Astrocyte (in vitro differentiated cells and primary cell): ENCODE measurements at regions not wholly inside any gene's neighbourhood (a gene's known extent, or its start where the extent isn't known, plus 50 kb on each side); places are given as distances from the start of the nearest gene placed in this dataset.

Experiments used
- DNase-seq: peaks from one replicate; pipeline ENCODE4 v3.0.0-alpha.2; 2010; ENCODE audit warnings: low read depth
- FAIRE-seq: peaks from 2 replicates; lab custom pipeline; 2011; peaks lifted over from hg19 to GRCh38; lab: Jason Lieb, UNC
- H2AFZ ChIP-seq: 2 replicates; pipeline ENCODE4 v1.6.0; 2012; ENCODE audit warnings: low read depth, low read length, inconsistent platforms
- H3K27ac ChIP-seq: 2 replicates; pipeline ENCODE4 v1.5.1; 2011; ENCODE audit warnings: low read depth, low read length, inconsistent platforms
- H3K27me3 ChIP-seq: 2 replicates; pipeline ENCODE4 v1.6.0; 2011; ENCODE audit warnings: low read length, inconsistent platforms; ENCODE audit not compliant: insufficient read depth
- H3K36me3 ChIP-seq: 2 replicates; pipeline ENCODE4 v1.5.1; 2011; ENCODE audit warnings: low read length, inconsistent platforms; ENCODE audit not compliant: insufficient read depth
- H3K4me1 ChIP-seq: 2 replicates; pipeline ENCODE4 v1.5.1; 2011; ENCODE audit warnings: low read length, inconsistent platforms; ENCODE audit not compliant: insufficient read depth
- H3K4me2 ChIP-seq: 2 replicates; pipeline ENCODE4 v1.6.0; 2012; ENCODE audit warnings: low read length, inconsistent platforms
- H3K4me3 ChIP-seq: 2 replicates; pipeline ENCODE4 v1.5.1; 2011; ENCODE audit warnings: low read depth, mild to moderate bottlenecking, low read length, inconsistent platforms; ENCODE audit not compliant: insufficient read depth
- H3K79me2 ChIP-seq: 2 replicates; pipeline ENCODE4 v1.6.0; 2012; ENCODE audit warnings: mild to moderate bottlenecking, low read length, inconsistent platforms; ENCODE audit not compliant: insufficient read depth
- H3K9ac ChIP-seq: 2 replicates; pipeline ENCODE4 v1.6.0; 2012; ENCODE audit warnings: mild to moderate bottlenecking, low read length, inconsistent platforms
- H3K9me3 ChIP-seq: 2 replicates; pipeline ENCODE4 v1.5.1; 2012; ENCODE audit warnings: low read depth, mild to moderate bottlenecking, low read length, inconsistent platforms; ENCODE audit not compliant: insufficient read depth
- H4K20me1 ChIP-seq: 2 replicates; pipeline ENCODE4 v1.6.0; 2012; ENCODE audit warnings: low read length, inconsistent platforms; ENCODE audit not compliant: insufficient read depth
- H3K27ac Mint-ChIP-seq: one replicate; pipeline ENCODE4 v1.8.0; 2021; ENCODE audit warnings: mild to moderate bottlenecking, mixed read lengths; ENCODE audit not compliant: unreplicated experiment
- H3K27me3 Mint-ChIP-seq: one replicate; pipeline ENCODE4 v1.8.0; 2021; ENCODE audit warnings: low read depth, mixed read lengths; ENCODE audit not compliant: unreplicated experiment
- H3K36me3 Mint-ChIP-seq: one replicate; pipeline ENCODE4 v1.8.0; 2021; ENCODE audit warnings: low read depth, mixed read lengths; ENCODE audit not compliant: unreplicated experiment
- H3K4me1 Mint-ChIP-seq: one replicate; pipeline ENCODE4 v1.8.0; 2021; ENCODE audit warnings: low read depth, mixed read lengths; ENCODE audit not compliant: unreplicated experiment
- H3K4me3 Mint-ChIP-seq: one replicate; pipeline ENCODE4 v1.8.0; 2021; ENCODE audit warnings: mild to moderate bottlenecking, moderate library complexity, mixed read lengths; ENCODE audit not compliant: unreplicated experiment
- H3K9me3 Mint-ChIP-seq: one replicate; pipeline ENCODE4 v1.8.0; 2021; ENCODE audit warnings: mild to moderate bottlenecking, mixed read lengths; ENCODE audit not compliant: unreplicated experiment
- EZH2 ChIP-seq: IDR thresholded peaks from 2 replicates; pipeline ENCODE4 v1.6.1; 2012; ENCODE audit warnings: mild to moderate bottlenecking, low read length, inconsistent platforms; ENCODE audit not compliant: insufficient read depth
- TF ChIP-seq, protein P1 (sequence below): IDR thresholded peaks from 2 replicates; pipeline ENCODE4 v1.5.1; 2011; ENCODE audit warnings: low read depth, mild to moderate bottlenecking, inconsistent platforms, low read length, moderate library complexity; ENCODE audit not compliant: insufficient read depth

DNA sequence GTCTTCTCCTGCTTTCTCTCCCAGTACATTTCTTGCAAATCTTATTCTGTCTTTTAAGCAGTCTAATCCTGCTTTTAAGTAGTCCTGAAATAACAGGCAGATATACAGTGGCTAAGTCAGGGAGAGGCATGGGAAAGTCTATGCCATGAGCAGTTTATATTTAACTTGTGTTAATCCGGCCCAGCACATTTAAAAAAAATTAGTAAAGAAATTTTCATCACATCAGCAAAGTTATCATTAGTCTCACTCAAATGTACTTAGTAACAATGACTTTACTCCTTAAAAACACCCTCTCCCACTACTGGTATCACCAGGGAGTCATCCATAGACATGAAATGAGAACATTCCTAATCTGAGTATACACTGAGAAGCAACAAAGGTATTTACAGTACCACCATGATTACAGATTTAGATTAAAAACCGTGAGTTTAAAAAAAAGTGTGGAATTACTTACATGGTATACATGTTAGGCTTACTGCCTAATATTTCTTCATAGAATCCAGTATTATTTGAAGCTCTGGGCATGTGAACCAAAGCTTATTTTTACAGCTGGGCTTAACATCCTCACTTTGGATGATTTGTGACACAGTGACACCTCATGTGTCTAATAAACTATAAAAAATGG lies 75.9 kb upstream of the DAB2 start:
- H4K20me1 ChIP-seq, result no peaks in the 10 kb centered on the region
- H3K4me2 ChIP-seq, result no peak overlapping the region
- H3K27me3 ChIP-seq, result no peaks in the 10 kb centered on the region
- Mint-ChIP-seq H3K36me3 (no peaks in the 10 kb centered on the region), H3K9me3 (no peaks in the 10 kb centered on the region), H3K4me1 (peaks cover 31% of the 10 kb centered on the region), H3K27me3 (no peaks in the 10 kb centered on the region), H3K27ac (peak overlapping the region; percentile 84), H3K4me3 (no peak overlapping the region)
- peak overlapping the region; percentile 79 for H3K27ac ChIP-seq
- TF ChIP-seq, protein P1, sequence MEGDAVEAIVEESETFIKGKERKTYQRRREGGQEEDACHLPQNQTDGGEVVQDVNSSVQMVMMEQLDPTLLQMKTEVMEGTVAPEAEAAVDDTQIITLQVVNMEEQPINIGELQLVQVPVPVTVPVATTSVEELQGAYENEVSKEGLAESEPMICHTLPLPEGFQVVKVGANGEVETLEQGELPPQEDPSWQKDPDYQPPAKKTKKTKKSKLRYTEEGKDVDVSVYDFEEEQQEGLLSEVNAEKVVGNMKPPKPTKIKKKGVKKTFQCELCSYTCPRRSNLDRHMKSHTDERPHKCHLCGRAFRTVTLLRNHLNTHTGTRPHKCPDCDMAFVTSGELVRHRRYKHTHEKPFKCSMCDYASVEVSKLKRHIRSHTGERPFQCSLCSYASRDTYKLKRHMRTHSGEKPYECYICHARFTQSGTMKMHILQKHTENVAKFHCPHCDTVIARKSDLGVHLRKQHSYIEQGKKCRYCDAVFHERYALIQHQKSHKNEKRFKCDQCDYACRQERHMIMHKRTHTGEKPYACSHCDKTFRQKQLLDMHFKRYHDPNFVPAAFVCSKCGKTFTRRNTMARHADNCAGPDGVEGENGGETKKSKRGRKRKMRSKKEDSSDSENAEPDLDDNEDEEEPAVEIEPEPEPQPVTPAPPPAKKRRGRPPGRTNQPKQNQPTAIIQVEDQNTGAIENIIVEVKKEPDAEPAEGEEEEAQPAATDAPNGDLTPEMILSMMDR, result no peak
- no peak for TF ChIP-seq EZH2
- no peaks in the 10 kb centered on the region for H3K36me3 ChIP-seq
- no peak overlapping the region for H2AFZ ChIP-seq
- H3K9me3 ChIP-seq, result no peaks in the 10 kb centered on the region
- H3K9ac ChIP-seq, result no peak overlapping the region
- H3K4me1 ChIP-seq, result peaks cover 23% of the 10 kb centered on the region
- FAIRE-seq, result peak; percentile 26
- peak; percentile 46 for DNase-seq
- H3K4me3 ChIP-seq, result no peak overlapping the region
- no peaks in the 10 kb centered on the region for H3K79me2 ChIP-seq

DNA sequence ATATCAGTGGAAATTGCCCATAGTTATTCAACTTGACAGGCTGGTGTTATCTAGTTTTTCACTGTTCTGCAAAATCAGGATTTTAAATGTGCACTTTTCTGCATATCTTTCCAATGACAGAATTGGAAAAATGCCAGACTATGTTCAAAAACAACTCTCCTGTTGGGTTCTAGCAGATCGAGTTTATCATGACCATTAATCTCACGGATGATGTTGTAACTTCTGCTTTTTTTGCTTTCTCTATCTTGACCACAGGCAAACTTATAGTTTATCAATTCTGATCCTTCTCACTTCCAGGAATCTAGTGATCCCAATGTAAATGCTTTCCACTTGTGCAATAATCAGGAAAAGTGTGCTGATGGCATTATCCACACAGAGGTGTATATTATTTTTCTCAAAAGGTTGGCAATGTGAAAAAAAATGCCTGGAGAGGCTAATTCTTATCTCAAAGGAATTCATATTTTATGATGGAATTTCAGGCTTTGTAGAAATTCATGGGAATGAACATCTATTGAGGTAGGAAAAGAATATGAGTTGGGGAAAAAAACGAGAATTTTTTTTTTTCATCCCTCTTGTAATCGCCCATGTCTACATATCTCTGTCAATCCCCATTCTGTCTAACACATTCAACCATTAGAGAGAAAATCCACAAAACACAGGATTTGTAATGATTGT lies 73.6 kb upstream of the DAB2 start:
- H3K4me3 ChIP-seq, result no peak overlapping the region
- no peak overlapping the region for H2AFZ ChIP-seq
- no peaks in the 10 kb centered on the region for H3K9me3 ChIP-seq
- H3K27ac ChIP-seq, result no peak overlapping the region
- peak; percentile 77 for FAIRE-seq
- peak; percentile 80 for DNase-seq
- H3K79me2 ChIP-seq, result no peaks in the 10 kb centered on the region
- no peak overlapping the region for H3K9ac ChIP-seq
- peaks cover 23% of the 10 kb centered on the region for H3K4me1 ChIP-seq
- H3K27ac Mint-ChIP-seq, result no peak overlapping the region
- H3K36me3 ChIP-seq, result no peaks in the 10 kb centered on the region
- H3K4me1 Mint-ChIP-seq, result peaks cover 32% of the 10 kb centered on the region
- no peaks in the 10 kb centered on the region for H4K20me1 ChIP-seq
- H3K27me3 Mint-ChIP-seq, result no peaks in the 10 kb centered on the region
- no peaks in the 10 kb centered on the region for H3K36me3 Mint-ChIP-seq
- no peak for TF ChIP-seq EZH2
- TF ChIP-seq, protein P1, result no peak
- H3K9me3 Mint-ChIP-seq, result no peaks in the 10 kb centered on the region
- H3K27me3 ChIP-seq, result no peaks in the 10 kb centered on the region
- H3K4me3 Mint-ChIP-seq, result no peak overlapping the region
- peak overlapping the region; percentile 15 for H3K4me2 ChIP-seq

DNA sequence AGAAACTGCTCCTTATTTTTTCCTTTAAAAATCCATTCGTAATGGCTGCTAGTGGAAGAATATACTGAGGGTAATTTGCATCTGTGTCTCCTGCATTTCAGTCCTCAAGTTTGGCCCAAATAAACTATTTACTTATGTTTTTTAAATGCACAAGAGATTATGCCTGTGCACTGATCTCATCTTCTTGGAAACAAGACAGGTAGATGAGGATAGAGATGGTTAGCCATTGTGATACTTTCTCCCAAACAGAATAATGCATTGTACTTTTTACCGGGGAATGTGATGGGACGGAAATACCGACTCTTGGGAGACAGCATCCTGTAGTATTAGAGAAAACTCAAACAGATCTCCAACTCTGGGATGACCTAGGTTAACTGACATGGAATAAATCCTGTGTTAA lies 72.5 kb upstream of the DAB2 start:
- no peak overlapping the region for H3K4me3 Mint-ChIP-seq
- Histone ChIP-seq H3K9ac (no peak overlapping the region), H2AFZ (no peak overlapping the region), H3K9me3 (no peaks in the 10 kb centered on the region), H3K4me3 (no peak overlapping the region), H3K27me3 (no peaks in the 10 kb centered on the region), H3K4me1 (peaks cover 20% of the 10 kb centered on the region), H3K79me2 (no peaks in the 10 kb centered on the region), H3K36me3 (no peaks in the 10 kb centered on the region), H3K27ac (no peak overlapping the region), H3K4me2 (no peak overlapping the region), H4K20me1 (no peaks in the 10 kb centered on the region)
- no peak for TF ChIP-seq EZH2
- TF ChIP-seq, protein P1, result no peak
- peaks cover 23% of the 10 kb centered on the region for H3K4me1 Mint-ChIP-seq
- H3K27ac Mint-ChIP-seq, result no peak overlapping the region
- FAIRE-seq (no peak), DNase-seq (no peak)
- no peaks in the 10 kb centered on the region for H3K27me3 Mint-ChIP-seq
- no peaks in the 10 kb centered on the region for H3K9me3 Mint-ChIP-seq
- H3K36me3 Mint-ChIP-seq, result no peaks in the 10 kb centered on the region
